Hindlimb muscle (tissue), 1 donor: ENCODE measurements at regions not wholly inside any gene's neighbourhood (a gene's known extent, or its start where the extent isn't known, plus 50 kb on each side); places are given as distances from the start of the nearest gene placed in this dataset.
A peak's percentile ranks its signal among the peaks of the same experiment; 100 is the strongest.

Experiments used
- DNase-seq: peaks from one replicate; pipeline ENCODE4 v3.0.0-alpha.2; 2013

DNA sequence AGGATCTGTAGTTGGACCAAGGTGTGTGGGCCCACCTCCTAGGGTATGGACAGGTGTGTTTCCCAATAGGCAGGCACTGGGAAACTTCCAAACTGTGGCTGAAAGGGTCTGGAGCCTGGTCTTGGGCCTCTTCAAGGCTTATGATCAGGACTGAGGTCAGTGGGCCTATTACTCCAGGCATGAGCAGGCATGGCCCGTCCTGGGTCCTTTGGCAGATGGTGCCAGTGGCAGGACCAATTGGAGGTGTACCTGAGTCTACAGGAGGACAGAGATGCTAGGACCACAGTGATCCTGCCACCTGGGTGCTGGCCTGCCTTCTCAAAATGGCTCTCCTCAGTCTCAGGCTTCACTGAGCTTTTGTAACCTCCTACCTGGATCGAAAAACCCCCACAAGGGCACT, 95.4 kb downstream of the RAB18 start:
- no peak for DNase-seq

DNA sequence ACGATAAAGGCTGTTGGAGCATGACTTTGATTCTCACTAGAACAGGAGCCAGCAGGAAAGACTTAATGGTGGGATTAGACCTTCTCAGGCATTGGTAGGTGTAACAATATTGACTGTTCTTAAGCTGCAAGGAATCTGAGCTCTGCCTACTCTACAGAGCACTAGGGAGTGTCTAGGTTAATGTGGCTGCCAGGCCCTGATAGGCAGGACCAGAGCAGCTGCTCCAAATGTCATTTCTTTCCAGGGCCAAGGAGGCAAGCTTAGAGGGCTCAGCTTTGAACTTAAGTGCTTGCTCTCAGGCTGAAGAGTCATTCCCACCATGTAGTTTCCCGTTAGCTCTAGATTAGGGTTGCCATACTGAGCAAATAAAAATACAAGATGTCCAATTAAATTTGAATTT, 96.8 kb downstream of the RAB18 start:
- DNase-seq, result no peak

DNA sequence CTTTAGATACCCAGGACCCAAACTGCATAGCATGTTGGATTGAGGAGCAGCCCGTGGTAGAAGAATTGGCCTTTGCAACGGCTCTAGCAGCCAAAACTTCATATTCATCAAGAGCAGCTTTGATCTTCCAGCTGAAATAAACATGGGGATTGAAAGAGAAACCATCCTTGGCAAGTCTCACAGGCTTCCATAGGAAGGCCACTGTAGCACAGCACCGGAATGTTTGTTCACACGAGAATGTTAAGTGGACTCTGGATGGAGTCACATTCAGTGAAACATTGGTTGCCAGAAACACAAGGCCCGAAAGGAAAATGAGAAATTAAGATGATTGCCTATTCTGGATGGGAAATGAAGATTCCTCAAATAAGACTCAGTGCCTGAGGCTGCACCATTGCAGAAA, 97.4 kb downstream of the RAB18 start:
- DNase-seq, result peak; percentile 40

DNA sequence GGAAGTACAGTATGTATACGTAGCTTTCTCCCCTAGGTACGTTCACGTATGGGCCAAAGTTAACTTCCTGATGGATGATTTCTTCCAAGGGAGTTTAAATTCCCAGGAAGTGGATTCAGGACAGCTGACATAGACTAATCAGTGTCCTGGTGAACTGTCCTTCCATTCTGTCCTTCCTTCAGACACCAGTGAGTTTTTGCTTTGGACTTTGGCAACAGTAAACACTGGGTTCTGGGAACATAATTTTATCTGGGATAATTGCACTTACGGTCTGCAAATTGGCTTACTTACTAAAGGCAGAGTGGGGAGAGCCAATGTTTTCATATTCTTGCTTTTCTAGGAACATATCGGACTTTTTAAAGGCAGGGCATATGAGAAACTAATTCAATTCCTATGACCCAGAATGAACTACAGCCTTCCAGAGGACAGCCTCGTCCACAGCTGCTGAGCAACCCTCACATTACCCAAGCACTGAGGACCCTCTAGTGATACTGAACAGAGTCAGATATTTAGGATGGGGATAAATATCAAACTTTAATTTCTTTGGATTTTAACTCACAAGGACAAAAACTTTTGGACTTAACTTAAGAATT, 97.9 kb downstream of the RAB18 start:
- DNase-seq, result no peak

DNA sequence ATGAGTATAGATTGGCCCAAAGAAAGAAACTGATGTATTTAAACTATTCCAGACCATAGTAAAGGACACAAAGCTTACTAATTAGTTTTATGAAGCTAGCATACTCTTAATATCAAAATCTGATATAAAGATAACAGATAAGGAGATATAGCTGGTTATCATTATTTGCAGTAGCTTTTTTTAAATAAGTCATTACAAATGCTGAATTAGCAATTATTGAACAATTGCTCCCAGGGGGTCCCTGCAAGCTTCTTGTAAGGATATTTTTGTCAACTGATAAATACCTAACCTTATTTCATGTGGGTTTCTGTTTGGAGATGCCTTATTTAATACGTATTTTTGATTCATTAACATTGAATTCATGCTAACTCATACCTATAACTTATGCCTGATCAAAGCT, 99.0 kb downstream of the RAB18 start:
- DNase-seq, result no peak

DNA sequence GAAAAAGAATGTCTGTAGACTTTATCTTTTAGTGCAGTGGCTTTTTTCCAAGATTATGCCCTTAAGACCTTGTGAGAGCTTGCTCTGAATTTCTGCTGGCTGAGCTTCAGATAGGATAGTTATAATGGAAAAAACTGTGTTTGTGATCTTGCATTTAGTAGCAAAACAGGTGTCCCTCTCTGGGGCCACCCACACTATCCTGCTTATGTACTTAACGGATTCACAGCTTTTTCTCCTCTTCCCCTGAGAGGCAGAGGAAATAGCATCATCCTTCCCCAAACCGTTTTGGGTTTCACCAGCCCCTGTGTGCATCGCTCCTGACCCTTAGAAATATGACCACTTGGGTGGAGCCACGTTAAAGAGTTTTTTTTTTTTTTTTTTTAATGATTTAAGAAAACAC, 101.2 kb downstream of the RAB18 start:
- no peak for DNase-seq

DNA sequence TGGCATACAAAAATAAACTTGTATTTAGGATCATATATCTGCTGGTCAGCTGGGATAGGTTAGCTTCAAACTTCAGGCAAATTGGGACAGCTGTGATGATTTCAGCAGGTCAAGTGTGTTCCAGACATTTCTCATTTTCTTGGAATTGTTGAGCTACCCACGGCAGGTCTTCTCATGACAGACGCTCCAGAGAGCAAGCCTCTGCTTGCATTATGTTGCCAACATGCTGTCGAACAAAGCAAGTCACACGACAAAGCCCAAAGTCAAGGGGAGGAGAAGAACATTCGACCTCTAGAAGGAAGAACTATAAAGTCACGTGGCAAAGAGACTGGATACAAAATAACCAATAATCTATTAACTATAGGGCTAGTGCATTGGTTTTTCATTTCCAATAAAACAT, 103.5 kb downstream of the RAB18 start:
- no peak for DNase-seq

DNA sequence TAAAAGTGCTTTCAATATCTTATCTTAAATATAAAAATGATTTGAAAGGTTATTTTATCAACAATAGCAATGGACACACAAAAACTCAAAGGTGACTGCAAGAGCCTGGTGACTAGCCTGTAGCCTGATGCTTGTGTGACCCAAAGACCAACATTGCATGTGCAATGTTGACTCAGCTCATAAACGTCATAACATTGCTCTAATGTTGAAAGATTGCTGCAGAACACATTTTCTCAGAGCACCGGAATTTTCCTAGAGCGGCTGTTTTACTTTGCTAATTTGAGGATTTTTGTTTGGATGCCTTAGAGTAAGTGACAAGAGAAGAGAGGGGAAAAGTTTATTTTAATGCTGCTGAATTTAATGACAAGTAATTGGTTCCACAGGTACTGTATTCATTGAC, 107.1 kb downstream of the RAB18 start:
- DNase-seq, result no peak

DNA sequence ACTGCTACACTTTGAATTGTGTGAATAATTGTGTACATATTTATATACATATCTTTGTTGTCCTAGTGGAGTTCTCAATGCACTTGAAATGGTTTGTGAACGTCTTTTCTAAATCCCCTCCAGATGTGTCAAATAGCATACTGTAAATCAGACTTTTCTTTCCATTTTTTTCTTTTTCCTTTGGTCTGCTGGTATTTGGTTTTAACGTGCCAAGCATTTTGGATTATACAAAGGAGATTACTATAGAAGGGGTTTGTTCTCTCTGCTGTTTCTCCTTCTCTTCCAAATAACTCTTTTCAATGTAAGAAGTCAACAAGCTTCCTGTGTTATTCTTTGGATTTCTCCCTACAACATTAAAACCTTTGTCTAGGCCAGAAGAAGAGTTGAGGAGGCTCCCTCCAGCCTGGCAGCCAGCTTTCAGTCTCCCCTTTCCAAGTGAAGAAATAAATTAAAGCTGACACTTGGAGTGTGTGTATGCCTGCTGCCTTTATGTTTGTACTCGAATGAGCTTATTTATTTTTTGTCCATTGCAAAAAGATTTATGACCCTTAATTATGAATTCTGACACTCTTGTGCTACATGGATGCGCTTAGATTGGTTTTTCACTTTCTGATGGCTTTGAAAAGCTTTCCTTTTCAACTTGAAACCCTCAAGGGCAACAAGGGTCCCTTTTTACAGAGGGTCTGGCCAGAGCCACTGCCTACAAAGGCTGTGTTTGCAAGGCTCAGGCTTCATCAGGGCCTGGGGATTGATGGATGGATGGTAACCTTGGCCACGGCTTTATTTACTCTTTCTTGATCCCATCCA, 107.8 kb downstream of the RAB18 start:
- no peak for DNase-seq

DNA sequence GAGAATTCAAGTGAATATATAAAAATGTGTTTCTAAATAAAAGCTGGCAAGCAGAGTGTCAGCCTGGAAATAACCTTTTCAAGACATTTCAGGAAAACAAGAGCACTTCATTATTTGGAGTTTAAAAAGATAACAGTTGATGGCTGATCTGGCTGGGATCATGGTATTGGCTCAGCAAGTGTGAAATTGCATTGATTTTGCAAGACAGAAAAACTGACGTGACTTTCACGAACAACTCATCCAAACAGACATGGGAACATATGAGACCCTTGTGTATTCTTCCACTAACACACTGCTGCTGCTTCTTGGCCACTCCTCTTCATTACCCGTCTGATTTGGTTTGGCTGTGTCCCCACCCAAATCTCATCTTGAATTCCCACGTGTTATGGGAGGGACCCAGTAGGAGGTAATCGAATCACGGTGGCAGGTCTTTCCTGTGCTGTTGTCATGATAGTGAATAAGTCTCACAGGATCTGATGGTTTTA, 108.5 kb downstream of the RAB18 start:
- DNase-seq, result no peak

DNA sequence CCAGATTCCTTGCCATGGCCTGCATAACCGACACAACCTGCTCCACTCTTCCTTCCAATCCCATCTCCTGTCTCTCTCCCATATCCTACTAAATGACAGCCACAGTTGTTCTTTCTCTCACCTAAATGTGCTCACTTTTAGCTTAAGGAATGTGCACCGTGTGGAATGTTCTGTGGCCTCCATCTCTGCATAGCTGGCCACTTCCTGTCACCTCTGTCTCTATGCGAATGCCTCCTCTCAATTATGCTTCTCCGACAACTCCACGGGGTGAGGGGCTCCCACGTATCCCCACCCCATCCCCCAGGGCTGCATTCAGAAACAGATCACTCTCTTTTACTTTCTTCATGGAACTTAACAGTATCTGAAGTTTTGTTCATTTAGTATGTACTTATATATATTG, 110.7 kb downstream of the RAB18 start:
- DNase-seq, result no peak

DNA sequence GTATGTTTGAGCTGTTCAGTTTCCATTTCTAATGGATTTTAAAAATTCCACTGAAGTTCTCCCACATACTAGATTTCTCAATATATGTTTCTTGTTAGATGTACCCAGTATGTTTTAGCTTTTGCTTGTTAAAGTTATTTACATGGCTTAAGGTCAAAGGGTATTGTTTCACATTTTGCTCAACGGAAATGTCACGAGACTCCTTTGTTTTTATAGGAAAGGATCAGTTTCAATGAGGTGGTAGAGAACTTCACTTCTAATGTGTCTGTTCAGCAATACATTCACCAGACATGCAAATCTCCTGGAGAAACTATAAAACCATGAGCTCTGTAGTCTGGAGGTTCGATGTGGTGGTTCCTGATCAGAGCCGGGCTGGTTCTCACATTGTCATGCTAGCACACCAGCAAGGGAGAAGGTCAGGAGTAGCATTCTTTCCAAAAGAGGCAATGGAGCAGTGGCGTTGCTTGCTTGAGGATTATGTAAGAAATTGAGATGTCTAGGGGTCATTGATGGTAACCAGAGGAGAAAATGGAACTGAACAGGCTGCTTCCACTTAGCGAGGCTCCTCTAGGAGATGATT, 114.0 kb downstream of the RAB18 start:
- no peak for DNase-seq

DNA sequence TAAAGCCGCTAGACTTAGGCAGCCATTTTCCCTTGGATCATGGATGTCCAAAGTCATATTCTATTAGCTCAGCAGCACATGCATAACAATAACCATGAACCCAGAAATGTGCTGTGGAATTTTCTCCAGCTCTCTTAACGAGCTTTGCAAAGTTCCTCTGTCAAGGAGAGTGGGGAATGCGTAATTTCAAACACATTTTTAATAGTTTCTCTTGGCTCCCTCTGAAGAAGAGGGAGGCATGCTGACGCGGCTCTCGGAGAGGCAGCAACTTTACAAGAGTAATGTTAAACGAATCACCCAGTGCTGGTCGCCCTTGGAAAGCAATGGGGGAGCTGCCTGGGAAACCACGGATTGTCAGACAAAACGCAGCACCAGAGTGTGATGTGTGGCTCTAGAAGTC, 114.8 kb downstream of the RAB18 start:
- no peak for DNase-seq

DNA sequence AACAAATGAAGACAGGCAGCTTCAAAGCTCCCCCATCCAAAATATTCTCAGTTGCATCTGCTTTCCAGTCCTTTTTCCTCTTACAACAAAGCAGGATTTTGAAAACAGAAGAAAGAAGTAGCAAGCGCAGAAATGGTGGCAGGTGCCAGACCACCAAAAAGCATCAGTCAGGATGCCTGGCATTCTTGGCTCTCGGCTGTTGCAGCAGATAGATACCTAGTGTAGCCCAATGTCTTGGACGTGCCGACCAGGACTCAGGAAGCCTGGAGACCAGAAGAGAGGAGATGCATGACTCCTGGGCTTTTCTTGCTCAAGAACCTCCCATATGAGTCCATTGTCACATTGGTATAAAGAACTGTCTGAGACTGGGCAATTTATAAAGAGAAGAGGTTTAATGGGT, 115.2 kb downstream of the RAB18 start:
- no peak for DNase-seq

DNA sequence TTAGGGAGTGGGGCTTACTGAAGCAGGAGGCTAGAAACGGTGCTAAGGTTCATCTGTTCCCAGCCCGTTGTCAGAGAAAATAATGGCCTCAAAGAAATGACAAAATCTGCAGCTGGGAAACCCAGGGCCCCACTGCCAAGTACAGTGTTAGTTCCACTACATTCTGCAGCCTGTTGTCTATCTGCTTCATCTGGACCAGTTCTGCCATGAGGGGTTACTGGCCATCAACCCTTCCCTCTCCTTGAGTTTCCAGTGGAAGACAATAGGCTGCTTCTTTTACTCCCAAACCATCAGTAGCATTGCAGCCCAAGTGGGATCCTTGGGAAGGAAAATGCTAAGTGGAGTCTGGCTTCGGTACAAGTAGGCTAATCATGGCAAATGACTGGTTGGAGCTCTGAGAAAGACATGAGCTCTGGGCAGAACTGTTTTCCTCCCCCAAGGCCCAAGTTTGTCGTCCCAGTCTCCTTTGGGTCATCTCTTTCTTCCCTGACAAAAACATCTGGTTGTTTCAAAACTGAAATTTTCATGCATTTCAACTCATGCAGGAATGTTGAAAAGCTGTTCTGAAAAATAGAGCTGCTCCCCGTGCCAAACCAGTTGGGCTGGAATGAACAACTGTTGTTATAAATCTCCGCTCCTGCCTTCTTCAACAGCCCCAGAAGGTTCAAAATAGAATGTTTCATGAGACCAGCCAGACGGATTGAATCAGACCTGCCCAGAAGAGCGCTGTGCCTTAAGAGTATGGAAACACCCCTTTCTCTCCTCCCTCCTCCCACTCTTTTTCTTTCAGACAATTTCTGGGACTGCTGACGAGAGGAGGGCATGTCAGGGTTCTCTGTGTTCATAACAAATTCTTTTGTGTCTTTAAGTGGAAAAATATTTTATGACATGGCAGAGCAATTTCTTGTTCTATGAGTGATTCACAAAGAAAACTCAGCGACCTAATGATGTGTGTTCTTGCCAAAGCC, 116.6 kb downstream of the RAB18 start:
- peak; percentile 88 for DNase-seq

DNA sequence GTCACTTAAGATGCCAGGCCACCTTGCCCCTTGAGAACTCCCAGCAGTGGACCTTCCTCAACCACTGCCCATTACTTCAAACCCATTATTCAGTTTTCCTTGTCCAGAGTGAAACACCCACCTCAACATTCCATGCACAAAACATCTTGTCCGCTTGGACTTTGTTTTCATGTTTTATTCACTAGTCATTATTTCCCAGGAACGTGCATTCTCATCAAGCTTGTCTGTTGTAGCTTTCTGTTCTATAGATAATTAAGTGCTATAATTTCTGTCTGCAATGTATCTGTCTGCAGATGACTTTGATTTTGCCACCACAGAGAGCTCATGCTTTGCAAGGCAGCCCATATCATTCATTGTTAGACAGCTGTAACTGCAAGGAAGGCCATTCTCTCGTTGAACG, 117.4 kb downstream of the RAB18 start:
- DNase-seq, result no peak

DNA sequence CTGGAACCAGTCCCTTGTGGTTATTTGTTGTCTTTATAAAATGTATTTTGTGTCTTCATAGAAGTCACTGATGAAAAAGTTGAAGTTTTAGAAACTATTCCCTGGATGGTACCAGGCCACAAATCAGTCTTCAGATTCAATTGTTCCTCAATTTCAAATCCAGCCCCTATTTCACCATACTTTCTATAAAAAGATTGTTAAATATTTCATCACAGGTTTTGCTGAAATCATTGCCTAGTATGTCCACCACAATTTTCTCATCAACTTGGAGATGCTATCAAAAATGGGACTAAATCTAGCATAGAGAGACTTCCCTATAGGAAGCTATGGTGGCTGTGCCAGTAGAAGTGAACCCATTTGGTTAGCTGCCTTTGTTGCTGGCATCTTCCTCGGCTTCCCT, 118.5 kb downstream of the RAB18 start:
- no peak for DNase-seq
